ENCODE measurements at regions not wholly inside any gene's neighbourhood (a gene's known extent, or its start where the extent isn't known, plus 50 kb on each side); places are given as distances from the start of the nearest gene placed in this dataset.

DNA sequence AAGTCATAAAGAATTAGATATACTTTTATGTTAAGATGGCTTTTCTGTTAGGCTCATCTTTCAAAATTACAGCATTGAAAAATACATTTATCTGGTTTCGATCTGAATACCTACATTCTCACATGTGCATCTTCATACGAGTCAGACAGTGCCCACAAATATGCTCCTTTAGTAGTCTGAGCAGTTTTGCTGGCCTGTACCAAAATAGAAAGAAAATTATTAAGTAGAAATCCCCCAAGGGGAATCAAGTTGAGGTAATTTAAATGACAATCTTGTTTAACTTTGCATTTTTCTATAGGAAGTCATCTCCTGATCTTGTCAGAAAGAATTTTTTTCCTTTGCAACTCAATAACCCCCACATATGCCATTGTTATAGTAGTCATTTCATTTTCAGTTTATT is 287.4 kb upstream of the SEMA3D start:
- Mint-ChIP-seq H3K27ac (no peak overlapping the region), H3K4me1 (ENCODE audit: low read depth) (peaks cover 16% of the 10 kb centered on the region), H3K36me3 (ENCODE audit: low read depth) (no peaks in the 10 kb centered on the region), H3K27me3 (no peaks in the 10 kb centered on the region), H3K9me3 (no peaks in the 10 kb centered on the region), H3K4me3 (no peak overlapping the region)
- intact Hi-C loops (cut with micrococcal nuclease) = loop anchor here (10.0 kb wide), 1 partner anchor 429 kb away; no protein-coding TSS in a partner anchor

DNA sequence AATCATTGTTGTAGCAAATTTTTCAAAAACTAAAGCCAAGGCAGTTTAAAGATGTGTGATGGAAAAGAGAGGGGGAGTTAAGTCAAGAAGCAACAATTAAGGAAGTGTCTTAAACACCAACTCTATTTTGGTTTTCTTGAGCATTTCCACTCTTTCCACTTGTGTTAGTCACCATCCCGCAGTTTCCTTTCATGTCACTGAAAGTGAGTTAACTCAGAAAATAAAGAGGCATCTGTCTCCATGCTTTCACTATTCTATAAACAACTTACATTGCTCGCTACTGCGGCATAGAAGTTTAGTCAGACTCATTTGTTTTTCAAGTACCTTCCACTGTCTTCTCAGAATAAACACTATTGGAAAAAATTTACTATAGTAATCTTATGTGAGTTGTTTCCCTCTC is 284.9 kb upstream of the SEMA3D start:
- H3K36me3 Mint-ChIP-seq (ENCODE audit: low read depth) = no peaks in the 10 kb centered on the region
- no peaks in the 10 kb centered on the region for H3K27me3 Mint-ChIP-seq
- no peak overlapping the region for H3K27ac Mint-ChIP-seq
- no peaks in the 10 kb centered on the region for H3K9me3 Mint-ChIP-seq
- H3K4me3 Mint-ChIP-seq = no peak overlapping the region
- H3K4me1 Mint-ChIP-seq (ENCODE audit: low read depth) = peaks cover 16% of the 10 kb centered on the region
- intact Hi-C loops (cut with micrococcal nuclease) = loop anchor here (10.0 kb wide), 1 partner anchor 427 kb away; no protein-coding TSS in a partner anchor

DNA sequence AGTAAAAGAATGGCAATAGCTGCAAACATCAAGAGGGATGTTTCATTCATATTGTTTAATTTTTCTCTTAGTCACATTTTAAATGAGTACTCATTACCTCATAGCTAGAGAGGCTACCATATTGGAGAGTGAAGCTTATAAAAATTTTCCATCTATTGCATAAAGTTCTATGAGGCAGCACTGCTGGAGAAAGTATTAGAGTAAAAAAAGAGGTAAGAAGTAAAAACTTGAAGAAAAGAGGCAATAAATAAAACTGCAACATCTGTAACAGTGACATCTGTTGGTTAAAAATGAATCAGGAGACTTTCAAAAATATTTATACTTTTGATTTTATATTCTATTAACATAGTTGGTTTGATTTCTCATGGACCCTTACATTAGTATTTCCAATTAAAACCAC is 284.5 kb upstream of the SEMA3D start:
- no peaks in the 10 kb centered on the region for H3K9me3 Mint-ChIP-seq
- intact Hi-C loops (cut with micrococcal nuclease) = loop anchor here (10.0 kb wide), 1 partner anchor 427 kb away; no protein-coding TSS in a partner anchor
- H3K4me3 Mint-ChIP-seq = no peak overlapping the region
- H3K27me3 Mint-ChIP-seq = no peaks in the 10 kb centered on the region
- no peak overlapping the region for H3K27ac Mint-ChIP-seq
- peaks cover 16% of the 10 kb centered on the region for H3K4me1 Mint-ChIP-seq (ENCODE audit: low read depth)
- no peaks in the 10 kb centered on the region for H3K36me3 Mint-ChIP-seq (ENCODE audit: low read depth)

- Mint-ChIP-seq H3K4me1 (ENCODE audit: low read depth) (peaks cover 16% of the 10 kb centered on the region), H3K4me3 (no peak overlapping the region), H3K9me3 (no peaks in the 10 kb centered on the region), H3K27me3 (no peaks in the 10 kb centered on the region), H3K36me3 (ENCODE audit: low read depth) (no peaks in the 10 kb centered on the region), H3K27ac (no peak overlapping the region)
- intact Hi-C loops (cut with micrococcal nuclease) = loop anchor here (10.0 kb wide), 1 partner anchor 425 kb away; no protein-coding TSS in a partner anchor
Measured at GRCh38 chr7:85469446-85470010, 282.7 kb upstream of the SEMA3D start.

- Mint-ChIP-seq H3K27ac (no peak overlapping the region), H3K9me3 (no peaks in the 10 kb centered on the region), H3K27me3 (no peaks in the 10 kb centered on the region), H3K4me3 (no peak overlapping the region), H3K36me3 (ENCODE audit: low read depth) (no peaks in the 10 kb centered on the region), H3K4me1 (ENCODE audit: low read depth) (no peaks in the 10 kb centered on the region)
- intact Hi-C loops (cut with micrococcal nuclease) = no loop called here
Measured at GRCh38 chr7:85464042-85464651, 277.3 kb upstream of the SEMA3D start.

DNA sequence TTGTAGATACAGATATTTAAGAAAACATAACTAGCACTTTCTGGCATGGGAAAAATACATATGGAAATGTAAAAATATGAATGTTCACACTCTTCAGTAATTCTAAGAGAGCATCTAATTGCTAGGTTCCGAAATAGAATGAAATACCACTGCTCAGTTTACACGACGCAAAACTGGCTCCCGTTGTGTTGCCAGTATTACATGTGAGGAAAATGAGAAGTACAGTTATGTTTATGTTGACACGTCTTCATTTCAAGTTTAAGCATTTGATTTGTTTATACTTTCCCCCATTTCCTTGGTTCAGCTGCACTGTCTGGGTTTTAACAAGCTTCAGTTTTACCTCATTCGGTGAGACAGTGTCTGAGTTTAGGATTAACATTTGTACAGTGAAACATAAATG is 275.8 kb upstream of the SEMA3D start:
- intact Hi-C loops (cut with micrococcal nuclease) = no loop called here
- no peaks in the 10 kb centered on the region for H3K9me3 Mint-ChIP-seq
- no peak overlapping the region for H3K4me3 Mint-ChIP-seq
- no peaks in the 10 kb centered on the region for H3K4me1 Mint-ChIP-seq (ENCODE audit: low read depth)
- no peak overlapping the region for H3K27ac Mint-ChIP-seq
- H3K27me3 Mint-ChIP-seq = no peaks in the 10 kb centered on the region
- no peaks in the 10 kb centered on the region for H3K36me3 Mint-ChIP-seq (ENCODE audit: low read depth)

- H3K9me3 Mint-ChIP-seq = no peaks in the 10 kb centered on the region
- intact Hi-C loops (cut with micrococcal nuclease) = no loop called here
- H3K36me3 Mint-ChIP-seq (ENCODE audit: low read depth) = no peaks in the 10 kb centered on the region
- no peak overlapping the region for H3K4me3 Mint-ChIP-seq
- H3K4me1 Mint-ChIP-seq (ENCODE audit: low read depth) = no peaks in the 10 kb centered on the region
- no peak overlapping the region for H3K27ac Mint-ChIP-seq
- H3K27me3 Mint-ChIP-seq = no peaks in the 10 kb centered on the region
Measured at GRCh38 chr7:85457911-85458310, 271.1 kb upstream of the SEMA3D start.

DNA sequence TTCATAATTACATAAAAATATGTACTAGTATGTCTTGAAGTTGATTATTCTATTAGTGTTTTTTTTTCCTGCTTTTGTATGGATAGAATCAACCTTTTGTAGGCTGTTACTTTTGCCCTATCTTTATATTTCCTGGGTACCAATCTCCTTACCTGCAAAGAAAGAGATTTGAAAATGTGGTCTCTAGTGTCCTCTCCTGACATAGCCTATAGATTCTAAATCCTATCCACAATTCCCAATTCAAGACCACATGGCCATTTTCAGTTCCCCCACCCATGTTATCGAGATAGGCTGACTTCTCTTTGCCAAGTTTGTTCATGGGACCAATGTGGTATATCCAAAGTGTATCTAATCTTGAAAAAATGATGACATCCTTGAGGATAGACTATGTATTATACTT is 269.4 kb upstream of the SEMA3D start:
- intact Hi-C loops (cut with micrococcal nuclease) = no loop called here
- Mint-ChIP-seq H3K9me3 (no peaks in the 10 kb centered on the region), H3K36me3 (ENCODE audit: low read depth) (no peaks in the 10 kb centered on the region), H3K4me1 (ENCODE audit: low read depth) (no peaks in the 10 kb centered on the region), H3K27me3 (no peaks in the 10 kb centered on the region), H3K27ac (no peak overlapping the region), H3K4me3 (no peak overlapping the region)

GRCh38 chr7:85454904-85455303 is 268.0 kb upstream of the SEMA3D start:
- Mint-ChIP-seq H3K36me3 (ENCODE audit: low read depth) (no peaks in the 10 kb centered on the region), H3K9me3 (no peaks in the 10 kb centered on the region), H3K27ac (no peak overlapping the region), H3K4me1 (ENCODE audit: low read depth) (no peaks in the 10 kb centered on the region), H3K27me3 (no peaks in the 10 kb centered on the region), H3K4me3 (no peak overlapping the region)
- intact Hi-C loops (cut with micrococcal nuclease) = no loop called here

DNA sequence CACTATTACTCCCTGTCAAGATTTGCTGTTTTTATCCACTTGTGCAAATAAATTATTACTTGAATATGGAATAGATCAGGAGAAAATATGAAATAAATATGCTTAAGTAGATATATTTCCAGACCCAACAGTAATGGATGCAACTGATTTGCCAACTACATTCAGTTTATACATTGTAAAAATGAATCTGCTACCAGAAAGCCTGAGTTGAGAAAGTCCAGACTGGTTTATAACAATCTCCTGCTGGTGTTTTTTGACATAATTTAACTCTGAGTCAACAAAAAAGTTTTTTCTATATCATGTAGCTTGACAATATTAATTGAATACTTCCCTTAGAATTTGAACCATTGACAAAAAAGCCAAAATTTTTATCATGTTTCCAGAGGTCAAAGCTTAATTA is 265.8 kb upstream of the SEMA3D start:
- no peak overlapping the region for H3K4me3 Mint-ChIP-seq
- H3K4me1 Mint-ChIP-seq (ENCODE audit: low read depth) = no peaks in the 10 kb centered on the region
- H3K27ac Mint-ChIP-seq = no peak overlapping the region
- H3K27me3 Mint-ChIP-seq = no peaks in the 10 kb centered on the region
- intact Hi-C loops (cut with micrococcal nuclease) = no loop called here
- H3K36me3 Mint-ChIP-seq (ENCODE audit: low read depth) = no peaks in the 10 kb centered on the region
- no peaks in the 10 kb centered on the region for H3K9me3 Mint-ChIP-seq

DNA sequence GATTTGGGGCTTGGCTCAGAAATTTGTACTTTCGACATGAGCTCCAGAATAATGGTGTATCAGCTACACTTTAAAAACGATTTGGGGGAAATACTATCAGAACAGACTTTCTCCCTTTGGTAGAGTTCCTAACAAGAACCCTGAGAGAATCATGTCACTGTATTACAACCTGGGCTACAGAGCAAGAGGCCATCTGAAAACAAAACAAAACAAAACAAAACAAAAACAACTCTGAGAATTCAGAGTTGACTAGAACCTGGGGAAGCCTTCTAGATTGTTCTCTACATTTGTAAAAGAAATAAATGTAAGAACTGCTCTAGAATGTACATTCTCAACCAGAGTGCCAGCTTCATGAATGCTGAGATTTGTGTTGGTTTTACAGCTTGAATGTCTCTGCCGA is 262.6 kb upstream of the SEMA3D start:
- H3K27me3 Mint-ChIP-seq = no peaks in the 10 kb centered on the region
- no peaks in the 10 kb centered on the region for H3K9me3 Mint-ChIP-seq
- H3K4me3 Mint-ChIP-seq = no peak overlapping the region
- no peaks in the 10 kb centered on the region for H3K36me3 Mint-ChIP-seq (ENCODE audit: low read depth)
- H3K4me1 Mint-ChIP-seq (ENCODE audit: low read depth) = no peaks in the 10 kb centered on the region
- H3K27ac Mint-ChIP-seq = no peak overlapping the region
- intact Hi-C loops (cut with micrococcal nuclease) = no loop called here

DNA sequence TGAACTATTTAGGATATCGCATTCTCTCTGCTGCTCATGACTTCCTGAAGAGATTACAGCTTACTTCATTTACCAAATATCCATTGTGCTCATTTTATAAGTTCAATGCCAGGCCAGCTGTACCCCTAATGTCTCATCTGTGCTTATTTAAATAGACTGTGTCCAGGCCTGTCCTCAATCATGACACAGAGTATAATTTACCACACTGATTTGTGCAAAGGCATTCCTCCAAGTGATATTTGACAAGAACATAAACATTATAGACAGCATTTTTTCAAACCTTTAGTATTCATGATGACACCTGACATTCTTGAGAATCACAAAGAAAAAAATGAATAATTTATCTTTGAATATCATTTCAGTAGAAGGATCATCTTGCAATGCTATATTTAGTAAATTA is 260.1 kb upstream of the SEMA3D start:
- H3K27me3 Mint-ChIP-seq = no peaks in the 10 kb centered on the region
- H3K4me1 Mint-ChIP-seq (ENCODE audit: low read depth) = no peaks in the 10 kb centered on the region
- H3K27ac Mint-ChIP-seq = no peak overlapping the region
- H3K9me3 Mint-ChIP-seq = no peaks in the 10 kb centered on the region
- no peak overlapping the region for H3K4me3 Mint-ChIP-seq
- no peaks in the 10 kb centered on the region for H3K36me3 Mint-ChIP-seq (ENCODE audit: low read depth)
- intact Hi-C loops (cut with micrococcal nuclease) = no loop called here

- H3K27ac Mint-ChIP-seq = no peak overlapping the region
- no peak overlapping the region for H3K4me3 Mint-ChIP-seq
- no peaks in the 10 kb centered on the region for H3K36me3 Mint-ChIP-seq (ENCODE audit: low read depth)
- H3K27me3 Mint-ChIP-seq = no peaks in the 10 kb centered on the region
- intact Hi-C loops (cut with micrococcal nuclease) = no loop called here
- H3K4me1 Mint-ChIP-seq (ENCODE audit: low read depth) = no peaks in the 10 kb centered on the region
- peaks cover 24% of the 10 kb centered on the region for H3K9me3 Mint-ChIP-seq
Measured at GRCh38 chr7:85426487-85426960, 239.7 kb upstream of the SEMA3D start.

- Mint-ChIP-seq H3K27me3 (no peaks in the 10 kb centered on the region), H3K4me3 (no peak overlapping the region), H3K36me3 (ENCODE audit: low read depth) (no peaks in the 10 kb centered on the region), H3K4me1 (ENCODE audit: low read depth) (no peaks in the 10 kb centered on the region), H3K9me3 (peaks cover 9% of the 10 kb centered on the region), H3K27ac (no peak overlapping the region)
- intact Hi-C loops (cut with micrococcal nuclease) = no loop called here
Measured at GRCh38 chr7:85424298-85424697, 237.4 kb upstream of the SEMA3D start.

All from dendritic cell treated with granulocyte-macrophage colony-stimulating factor and Interleukin-4, amounts not matched to agents 40 ng/mL and 50 ng/mL, for 4 days (primary cell).